ENCODE measurements at regions not wholly inside any gene's neighbourhood (a gene's known extent, or its start where the extent isn't known, plus 50 kb on each side); places are given as distances from the start of the nearest gene placed in this dataset.

- DNase-seq = no peak
Observed at GRCh38 chr10:128884496-128885072, 582.5 kb upstream of the MGMT start.

GRCh38 chr10:128885573-128886555 is 581.2 kb upstream of the MGMT start:
- DNase-seq = no peak

DNA sequence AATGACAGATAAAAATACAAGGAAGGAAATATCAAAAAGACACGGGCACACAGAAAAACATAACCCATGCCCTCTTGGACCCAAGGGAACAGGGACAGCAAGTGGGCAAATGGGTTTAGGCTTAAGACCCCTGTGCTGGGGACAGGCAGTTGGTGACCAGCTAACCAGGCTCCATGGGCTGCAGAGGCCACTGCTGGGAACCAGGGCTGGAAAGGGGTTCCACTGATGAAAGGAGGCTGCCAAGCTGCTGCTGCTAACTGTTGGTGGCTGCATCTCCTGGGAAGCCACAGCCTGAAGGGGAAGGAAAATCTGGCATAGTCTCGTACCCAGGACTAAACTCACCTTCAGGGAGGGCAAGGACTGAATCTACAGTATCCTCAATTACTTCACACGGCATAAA is 579.2 kb upstream of the MGMT start:
- DNase-seq = no peak

- no peak for DNase-seq
Observed at GRCh38 chr10:128892005-128892404, 575.0 kb upstream of the MGMT start.

DNA sequence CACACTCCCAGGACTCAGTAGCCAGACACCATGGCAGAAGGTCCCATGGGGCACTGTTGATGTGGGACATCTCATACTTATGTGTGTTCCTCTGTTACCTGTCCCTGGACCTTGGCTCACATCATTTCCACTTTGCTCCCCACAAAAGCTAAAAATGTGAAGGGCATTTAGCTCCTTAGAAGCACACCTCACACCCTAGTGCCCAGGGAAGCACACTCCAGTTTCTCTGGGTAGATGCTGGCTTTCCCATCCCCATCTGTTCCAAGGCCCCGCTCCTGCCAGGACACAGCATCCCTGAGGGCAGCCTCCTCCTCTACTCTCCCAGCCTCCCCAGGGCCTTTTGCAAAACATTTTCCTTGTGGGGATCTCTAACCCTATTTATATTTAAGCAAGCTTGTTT is 572.4 kb upstream of the MGMT start:
- DNase-seq = no peak

- no peak for DNase-seq
Observed at GRCh38 chr10:128895473-128895872, 571.6 kb upstream of the MGMT start.

DNA sequence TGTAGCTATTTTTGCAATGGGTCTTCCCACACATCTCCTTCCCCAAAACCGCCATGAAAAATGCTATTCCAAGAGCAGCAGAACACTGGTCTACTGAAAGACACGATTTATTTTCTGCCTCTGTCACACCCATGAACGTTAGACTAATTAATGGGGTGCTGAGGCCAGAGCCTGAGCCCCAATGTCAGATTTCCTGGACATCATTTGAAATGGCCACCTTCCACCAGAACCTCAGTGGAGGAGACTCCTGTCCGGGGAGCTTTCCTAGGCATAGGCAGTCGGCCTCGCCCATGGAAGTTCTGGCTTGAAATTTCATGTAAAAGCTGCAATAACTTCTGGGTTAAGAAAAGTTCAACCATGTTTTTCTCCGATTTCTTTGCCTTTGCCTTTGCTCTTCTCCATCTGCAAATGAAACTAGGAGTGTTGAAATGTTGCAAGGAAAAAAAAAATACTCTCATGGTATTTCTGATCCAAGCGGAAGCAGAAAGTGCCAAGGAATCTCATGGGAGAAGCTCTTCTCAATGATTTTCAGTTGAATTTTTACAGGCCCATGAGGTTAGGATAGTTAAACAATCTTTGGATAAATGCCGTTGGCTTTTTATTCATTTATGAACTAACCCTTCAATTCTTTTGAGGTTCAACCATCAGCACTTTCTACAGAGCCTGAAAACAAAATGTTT is 570.8 kb upstream of the MGMT start:
- DNase-seq = no peak

DNA sequence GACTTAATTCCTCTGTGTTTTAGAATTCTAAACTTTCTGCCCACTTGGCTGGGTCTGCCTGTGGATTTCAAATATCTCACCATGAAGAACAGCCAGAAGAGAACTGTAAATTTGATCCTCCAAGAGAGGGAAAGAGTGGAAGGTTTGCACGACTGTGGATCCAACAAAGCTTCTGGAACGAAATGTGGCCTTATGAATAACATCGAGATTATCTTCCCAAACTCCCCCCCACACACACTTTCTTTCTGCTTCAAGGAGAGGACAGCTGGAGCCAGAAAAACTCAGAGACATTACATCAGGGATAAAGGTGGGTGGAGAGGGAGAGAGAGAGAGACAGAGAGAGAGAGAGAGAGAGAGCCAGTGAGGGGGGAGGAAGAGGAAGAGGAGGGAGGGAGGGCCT is 570.1 kb upstream of the MGMT start:
- no peak for DNase-seq

DNA sequence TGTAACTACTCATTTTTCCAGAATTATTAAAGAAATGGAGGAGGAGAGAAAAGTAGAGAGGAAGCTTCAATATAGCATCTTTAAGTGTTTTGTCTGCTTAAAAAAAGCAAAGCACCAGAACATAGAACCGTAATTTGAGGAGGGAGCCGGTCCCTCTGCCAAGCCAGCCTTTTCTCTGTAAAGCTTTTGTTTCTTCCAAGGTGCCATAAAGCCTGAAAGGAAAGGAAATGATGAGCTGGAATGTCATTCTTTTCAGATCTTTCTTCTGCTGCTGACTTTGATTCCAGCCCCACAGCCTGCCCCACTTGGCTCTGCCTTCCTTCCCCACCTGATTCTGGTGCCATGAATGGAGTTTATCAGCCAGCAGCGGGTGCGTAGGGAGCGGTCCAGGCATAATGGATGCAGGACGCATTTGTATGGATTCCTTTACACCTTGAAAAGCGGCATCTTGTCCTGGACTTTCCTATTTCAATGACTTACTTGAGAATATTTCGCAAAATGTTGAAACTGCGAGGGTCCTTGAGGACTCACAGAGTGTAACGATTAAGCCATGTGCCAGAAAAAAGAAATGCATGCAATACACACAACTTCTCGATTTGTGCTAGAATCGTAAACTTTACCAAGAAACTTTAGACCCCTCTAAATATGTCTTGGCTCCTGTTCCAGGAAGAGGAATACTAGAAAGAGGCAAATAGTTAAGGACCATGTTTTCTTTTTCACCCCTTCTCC is 569.5 kb upstream of the MGMT start:
- no peak for DNase-seq

DNA sequence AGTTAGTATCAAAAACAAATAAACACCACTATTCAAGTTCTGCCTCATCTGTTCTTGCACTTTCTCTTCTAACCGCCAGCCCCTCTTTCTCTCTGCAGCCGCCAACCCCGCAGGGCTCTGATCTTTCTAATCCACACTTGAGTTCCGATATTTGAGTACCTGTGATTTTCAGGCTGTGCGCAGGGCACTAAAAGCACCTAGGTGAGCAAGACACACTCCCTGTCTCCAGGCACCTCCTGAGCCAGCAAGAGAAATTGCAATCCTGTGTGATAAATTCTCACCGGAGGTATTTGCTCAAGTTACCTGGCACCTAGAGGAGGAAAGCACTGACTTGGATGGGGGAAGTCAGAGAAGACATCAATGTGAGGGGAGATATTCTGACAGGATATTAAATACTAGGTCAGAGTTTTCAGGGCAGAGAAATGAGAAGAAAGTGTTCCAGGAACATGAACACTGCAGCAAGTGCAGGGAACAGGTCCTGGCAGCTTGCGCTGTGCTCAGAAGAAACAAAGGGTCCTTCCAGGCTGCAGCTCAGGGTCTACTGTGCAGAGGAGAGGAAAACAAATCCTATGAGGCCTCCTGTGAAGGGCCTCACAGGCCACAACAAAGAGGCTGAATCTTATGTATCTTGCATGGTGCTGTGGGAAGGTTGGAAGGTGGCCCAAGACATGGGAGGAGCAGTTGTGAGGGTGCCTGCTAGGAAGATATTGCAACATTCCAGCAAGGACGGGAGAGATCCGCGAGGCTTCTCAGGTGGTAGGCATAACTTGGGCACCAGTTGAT is 568.7 kb upstream of the MGMT start:
- no peak for DNase-seq

DNA sequence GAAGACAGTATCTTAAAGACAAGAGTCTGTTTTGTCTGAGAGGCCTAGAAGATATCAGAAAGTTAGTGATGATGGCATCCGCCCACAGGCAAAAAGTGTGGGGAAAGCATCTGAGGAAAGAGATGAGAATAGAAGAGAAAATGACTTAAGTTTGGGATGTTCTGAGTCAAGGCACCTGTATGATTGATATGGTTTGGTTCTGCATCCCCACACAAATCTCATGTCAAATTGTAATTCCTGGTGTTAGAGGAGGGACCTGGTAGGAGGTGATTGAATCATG is 568.2 kb upstream of the MGMT start:
- no peak for DNase-seq

DNA sequence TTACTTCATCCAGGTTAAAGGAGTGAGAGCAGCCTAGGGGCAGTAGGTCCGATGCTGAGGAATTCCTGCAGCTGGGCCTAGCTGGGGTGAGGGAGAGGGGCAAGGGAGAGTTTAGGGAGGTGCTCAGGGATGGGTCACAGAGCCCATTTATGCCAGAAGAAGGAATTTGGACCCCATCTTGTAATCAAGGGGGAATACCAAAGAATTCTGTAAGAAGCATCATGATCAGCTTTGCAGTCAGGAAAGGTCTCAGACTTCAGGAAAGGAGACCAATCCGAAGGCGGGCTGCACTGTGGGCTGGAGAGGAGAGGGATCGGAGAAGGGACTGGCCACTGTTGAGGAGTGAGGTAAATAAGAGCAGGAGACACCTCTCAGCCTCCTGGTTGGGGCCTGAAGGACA is 566.6 kb upstream of the MGMT start:
- DNase-seq = no peak

GRCh38 chr10:128901236-128901635 is 565.8 kb upstream of the MGMT start:
- no peak for DNase-seq

GRCh38 chr10:128902031-128902710 is 564.9 kb upstream of the MGMT start:
- no peak for DNase-seq

DNA sequence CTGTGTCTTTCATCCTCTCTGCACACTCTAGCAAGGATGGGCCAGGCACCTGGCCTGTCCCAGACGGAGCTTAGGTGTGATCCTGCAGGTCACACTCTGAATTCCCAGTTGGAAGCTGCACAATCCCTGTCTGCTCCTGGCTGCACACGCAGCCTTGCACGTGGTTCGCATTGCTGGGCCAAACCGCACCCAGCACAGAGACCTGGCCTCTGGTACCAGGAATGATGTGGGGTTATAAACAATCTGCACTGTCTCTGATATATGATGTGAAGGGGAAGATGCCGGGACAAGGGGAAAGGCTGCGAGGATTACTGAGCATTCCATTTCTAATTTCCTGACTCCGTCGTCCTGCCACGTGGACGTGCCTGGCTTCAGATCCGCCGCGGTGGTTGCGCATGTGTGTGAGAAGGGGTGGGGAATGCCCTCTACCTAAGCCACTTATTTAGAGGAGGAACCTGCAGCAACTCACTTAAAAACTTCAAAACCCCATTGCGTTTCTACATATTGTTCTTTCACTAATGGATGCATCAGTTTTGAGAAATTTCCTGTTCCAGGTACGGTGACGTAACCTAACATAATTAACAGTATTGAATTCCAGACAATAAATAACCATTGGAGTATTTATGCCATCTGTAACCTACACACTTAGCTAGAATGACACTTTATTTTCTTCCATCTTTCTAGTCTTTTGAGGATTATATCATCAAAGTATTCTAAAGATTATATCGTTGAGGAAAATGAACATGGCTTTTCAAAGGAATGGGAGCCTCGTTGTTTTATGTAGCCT is 559.7 kb upstream of the MGMT start:
- no peak for DNase-seq

- DNase-seq = no peak
Observed at GRCh38 chr10:128908099-128908498, 558.9 kb upstream of the MGMT start.

DNA sequence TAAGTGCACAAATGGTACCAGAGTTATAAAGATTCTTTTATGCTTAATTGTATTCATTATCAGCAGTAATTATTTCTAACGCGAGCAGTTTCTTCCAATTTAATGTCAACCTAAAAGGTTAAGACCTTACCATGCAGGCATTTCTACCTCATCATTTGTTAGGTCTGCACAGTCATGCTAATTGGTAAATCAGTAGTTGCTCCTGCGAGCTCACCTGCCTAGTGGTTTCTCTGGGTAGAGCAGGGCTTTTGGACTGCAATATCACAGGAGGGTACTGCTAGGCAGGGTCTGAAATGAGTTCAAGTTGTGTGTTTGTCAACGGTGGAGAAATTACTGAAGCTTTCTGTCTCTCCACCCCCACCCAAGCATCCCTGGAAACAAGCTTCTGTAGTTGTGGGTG is 558.5 kb upstream of the MGMT start:
- no peak for DNase-seq

GRCh38 chr10:128912568-128913311 is 554.3 kb upstream of the MGMT start:
- DNase-seq = no peak

DNA sequence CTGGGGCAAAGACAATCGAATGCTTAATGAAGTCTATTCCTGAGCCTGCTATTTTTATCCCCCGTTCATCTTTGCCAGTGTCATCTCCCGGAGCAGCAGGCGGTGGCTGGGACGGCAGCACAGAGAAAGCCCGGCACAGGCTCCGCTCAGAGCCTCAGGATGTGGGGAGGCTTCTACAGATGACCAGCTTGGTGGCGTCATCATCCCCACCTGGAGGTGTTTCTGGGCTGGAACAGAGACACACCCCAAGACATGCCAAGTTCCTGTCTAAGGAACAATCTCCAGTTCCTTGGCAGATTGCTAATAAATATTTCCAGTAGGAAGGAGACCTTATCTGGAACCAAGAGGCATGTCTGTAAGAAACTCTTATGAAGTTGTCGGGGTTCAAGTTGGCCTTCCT is 552.4 kb upstream of the MGMT start:
- DNase-seq = no peak

DNA sequence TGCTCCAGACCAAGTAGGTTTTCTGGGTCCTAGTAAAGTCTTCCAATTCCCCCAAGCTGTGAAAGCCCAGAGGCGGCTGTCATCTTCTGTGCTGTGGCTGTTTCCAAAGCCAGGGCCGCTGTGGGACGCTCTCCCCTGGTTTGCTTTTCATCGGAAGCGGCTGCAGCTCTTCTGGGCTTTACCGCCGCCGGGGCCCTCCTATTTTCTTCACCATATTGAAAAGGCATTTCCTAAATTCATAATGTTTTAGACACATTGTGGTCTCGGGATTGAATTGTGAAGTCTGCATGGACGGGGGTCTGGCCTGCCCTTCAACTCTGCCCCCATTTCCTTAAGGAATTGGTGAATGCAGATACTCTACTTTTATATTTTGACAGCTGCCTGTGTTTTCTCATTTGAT is 551.4 kb upstream of the MGMT start:
- no peak for DNase-seq

DNA sequence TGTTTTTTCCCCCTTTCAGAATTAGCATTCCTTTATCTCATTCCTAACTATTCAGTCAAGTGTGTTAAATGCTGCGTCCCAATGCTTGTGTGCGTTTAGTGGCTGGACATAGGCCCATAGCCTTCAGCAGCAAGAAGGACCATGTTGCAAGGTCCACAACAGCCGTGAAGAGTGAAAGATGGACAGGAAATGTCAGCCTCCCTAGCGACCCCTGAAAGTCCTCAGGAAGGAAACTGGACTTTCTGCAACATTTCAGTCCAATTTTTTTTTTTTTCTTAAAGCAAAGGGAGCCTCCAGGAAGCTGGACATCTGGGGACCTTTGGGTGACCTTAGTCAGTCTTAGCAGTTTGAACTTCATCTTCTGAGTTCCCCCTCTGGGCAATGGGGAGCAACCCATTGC is 550.7 kb upstream of the MGMT start:
- no peak for DNase-seq
